H1 (cell line): ENCODE measurements at regions not wholly inside any gene's neighbourhood (a gene's known extent, or its start where the extent isn't known, plus 50 kb on each side); places are given as distances from the start of the nearest gene placed in this dataset.

Experiments
- CTCF ChIA-PET: fragments of 300-600 bp; sonication (Branson Sonifier 250); formaldehyde crosslinking; loops from one replicate; lab custom pipeline; 2021; ENCODE audit not compliant: partially characterized antibody; lab: Charles Lee
- POLR2A ChIA-PET: fragments of 300-600 bp; sonication (Branson Sonifier 250); formaldehyde crosslinking; loops from one replicate; lab custom pipeline; 2021; ENCODE audit warnings: inconsistent platforms; ENCODE audit not compliant: partially characterized antibody; lab: Charles Lee
- DNase-seq, 2 experiments: peaks; one replicate each; pipeline versions ENCODE4 v3.0.0 to v3.0.0-alpha.2; 2010 to 2022; ENCODE audit warnings: low spot score in 2 of 2, low read depth in 1 of 2, mixed read lengths in 1 of 2
- FAIRE-seq: peaks from 2 replicates; lab custom pipeline; 2011; peaks lifted over from hg19 to GRCh38; lab: Jason Lieb, UNC
- H2AFZ ChIP-seq: 2 replicates; pipeline ENCODE4 v1.8.1; 2012; ENCODE audit warnings: low read length, inconsistent platforms
- H2AK5ac ChIP-seq: 2 replicates; pipeline ENCODE4 v1.6.1; 2013; ENCODE audit warnings: low read depth, low read length
- H2BK120ac ChIP-seq: replicated peaks from 2 replicates; pipeline ENCODE3; 2013; ENCODE audit warnings: low read depth, low read length, inconsistent platforms
- H2BK12ac ChIP-seq: 2 replicates; pipeline ENCODE4 v1.6.1; 2013; ENCODE audit warnings: low read depth, low read length
- H2BK15ac ChIP-seq: 2 replicates; pipeline ENCODE4 v1.6.1; 2013; ENCODE audit warnings: low read length
- H2BK20ac ChIP-seq: 2 replicates; pipeline ENCODE4 v1.6.1; 2013; ENCODE audit warnings: low read length
- H2BK5ac ChIP-seq: 2 replicates; pipeline ENCODE4 v1.6.1; 2013; ENCODE audit warnings: low read depth, low read length
- H3K14ac ChIP-seq: 2 replicates; pipeline ENCODE4 v1.6.1; 2013; ENCODE audit warnings: inconsistent platforms; ENCODE audit not compliant: insufficient read length
- H3K18ac ChIP-seq: 2 replicates; pipeline ENCODE4 v1.6.1; 2013; ENCODE audit warnings: low read length; ENCODE audit errors: extremely low read depth
- H3K23ac ChIP-seq: 2 replicates; pipeline ENCODE4 v1.6.1; 2013; ENCODE audit warnings: inconsistent platforms; ENCODE audit not compliant: insufficient read length
- H3K23me2 ChIP-seq: 2 replicates; pipeline ENCODE4 v1.6.1; 2013; ENCODE audit warnings: low read depth, low read length
- H3K27ac ChIP-seq: 2 replicates; pipeline ENCODE4 v1.6.1; 2011; ENCODE audit warnings: low read depth, low read length, inconsistent platforms
- H3K27me3 ChIP-seq, 4 experiments: replicated peaks in 1 of 4; 1 replicate in 1 of 4; 2 replicates in 3 of 4; pipeline versions ENCODE4 v1.6.1 to v1.8.1; 2011 to 2013; ENCODE audit warnings: low read length in 3 of 4, mild to moderate bottlenecking in 3 of 4, inconsistent platforms in 2 of 4, mixed read lengths in 2 of 4, moderate library complexity in 1 of 4; ENCODE audit not compliant: control insufficient read depth in 3 of 4, insufficient read depth in 3 of 4; ENCODE audit errors: extremely low read depth in 1 of 4
- H3K36me3 ChIP-seq, 4 experiments: 2 replicates each; pipeline versions ENCODE4 v1.6.1 to v1.8.1; 2011 to 2013; ENCODE audit warnings: mild to moderate bottlenecking in 4 of 4, low read length in 3 of 4, moderate library complexity in 2 of 4, control low read depth in 1 of 4, inconsistent platforms in 1 of 4; ENCODE audit not compliant: insufficient read depth in 4 of 4, control insufficient read depth in 2 of 4
- H3K4ac ChIP-seq: replicated peaks from 2 replicates; pipeline ENCODE3; 2013; ENCODE audit warnings: low read length, low read depth, mixed read lengths, inconsistent platforms; ENCODE audit not compliant: insufficient read length
- H3K4me1 ChIP-seq, 4 experiments: replicated peaks in 1 of 4; 1 replicate in 1 of 4; 2 replicates in 3 of 4; pipeline versions ENCODE4 v1.6.1 to v1.8.1; 2011 to 2013; ENCODE audit warnings: low read length in 3 of 4, inconsistent platforms in 2 of 4, mixed read lengths in 1 of 4; ENCODE audit not compliant: insufficient read depth in 4 of 4, control insufficient read depth in 3 of 4
- H3K4me2 ChIP-seq, 2 experiments: 2 replicates each; pipeline versions ENCODE4 v1.6.1 to v1.8.1; 2011 to 2013; ENCODE audit warnings: low read depth in 2 of 2, low read length in 2 of 2, control low read depth in 1 of 2, inconsistent platforms in 1 of 2, mild to moderate bottlenecking in 1 of 2; ENCODE audit not compliant: insufficient read depth in 1 of 2
- H3K4me3 ChIP-seq, 4 experiments: fragments of 200-600, 300-600 bp in 1 of 4; sonication (generic), shearing (Covaris generic), sonication (Bioruptor Twin) in 1 of 4; 2 replicates each; pipeline versions ENCODE4 v1.5.1 to v1.8.1; 2011 to 2016; ENCODE audit warnings: low read length in 4 of 4, low read depth in 3 of 4, control low read depth in 2 of 4, inconsistent platforms in 2 of 4, mild to moderate bottlenecking in 2 of 4, mixed read lengths in 1 of 4, moderate library complexity in 1 of 4; ENCODE audit not compliant: insufficient read depth in 2 of 4; ENCODE audit errors: extremely low read depth in 1 of 4
- H3K56ac ChIP-seq: replicated peaks from 2 replicates; pipeline ENCODE3; 2013; ENCODE audit warnings: low read depth, mild to moderate bottlenecking, mixed read lengths, low read length, inconsistent platforms; ENCODE audit not compliant: insufficient read length
- H3K79me1 ChIP-seq: 2 replicates; pipeline ENCODE4 v1.6.1; 2013; ENCODE audit warnings: low read depth, low read length, control low read depth
- H3K79me2 ChIP-seq, 2 experiments: 2 replicates each; pipeline versions ENCODE4 v1.6.1 to v1.8.1; 2012 to 2013; ENCODE audit warnings: low read length in 2 of 2, mild to moderate bottlenecking in 2 of 2, inconsistent platforms in 1 of 2; ENCODE audit not compliant: insufficient read depth in 2 of 2, control insufficient read depth in 1 of 2
- H3K9ac ChIP-seq, 4 experiments: replicated peaks in 1 of 4; 1 replicate in 1 of 4; 2 replicates in 3 of 4; pipeline versions ENCODE4 v1.6.1 to v1.8.1; 2011 to 2013; ENCODE audit warnings: low read depth in 3 of 4, low read length in 3 of 4, control low read depth in 2 of 4, mild to moderate bottlenecking in 2 of 4, moderate library complexity in 2 of 4, inconsistent platforms in 1 of 4; ENCODE audit errors: extremely low read depth in 1 of 4
- H3K9me3 ChIP-seq, 2 experiments: 2 replicates each; pipeline versions ENCODE4 v1.6.1 to v1.8.1; 2012 to 2013; ENCODE audit warnings: mild to moderate bottlenecking in 2 of 2, moderate library complexity in 2 of 2, control low read depth in 1 of 2, inconsistent platforms in 1 of 2, low read depth in 1 of 2, low read length in 1 of 2, mixed read lengths in 1 of 2; ENCODE audit not compliant: insufficient read depth in 2 of 2
- H4K20me1 ChIP-seq, 2 experiments: replicated peaks in 1 of 2; 2 replicates each; pipeline versions ENCODE3 to v1.8.1; 2011 to 2013; ENCODE audit warnings: inconsistent platforms in 2 of 2, low read length in 2 of 2, mild to moderate bottlenecking in 1 of 2; ENCODE audit not compliant: insufficient read depth in 2 of 2, control insufficient read depth in 1 of 2
- H4K5ac ChIP-seq: 2 replicates; pipeline ENCODE4 v1.6.1; 2013; ENCODE audit warnings: low read length, low read depth, mixed read lengths, inconsistent platforms; ENCODE audit not compliant: insufficient read length
- H4K8ac ChIP-seq: 2 replicates; pipeline ENCODE4 v1.8.0; 2013; ENCODE audit warnings: mild to moderate bottlenecking, moderate library complexity, low read length, inconsistent platforms; ENCODE audit not compliant: insufficient read depth; ENCODE audit errors: extremely low read depth
- H4K91ac ChIP-seq: replicated peaks from 2 replicates; pipeline ENCODE3; 2013; ENCODE audit warnings: low read length, mixed read lengths, inconsistent platforms; ENCODE audit not compliant: insufficient read length
- CBX8 ChIP-seq: fragments of 300-800, 300-1000 bp; sonication (generic); IDR thresholded peaks from 2 replicates; pipeline ENCODE4 v1.7.1; 2016; ENCODE audit warnings: low read depth, low read length, borderline replicate concordance
- FOSL1 ChIP-seq: IDR thresholded peaks from 2 replicates; pipeline ENCODE4 v1.6.1; 2011; ENCODE audit warnings: mild to moderate bottlenecking, low read depth, low read length, moderate library complexity; ENCODE audit not compliant: insufficient read depth
- GABPA ChIP-seq: IDR thresholded peaks from 2 replicates; pipeline ENCODE4 v1.6.1; 2011; ENCODE audit warnings: mild to moderate bottlenecking, low read length, moderate library complexity, borderline replicate concordance; ENCODE audit not compliant: insufficient read depth
- GTF2F1 ChIP-seq: IDR thresholded peaks from 2 replicates; pipeline ENCODE4 v1.6.1; 2012; ENCODE audit warnings: low read depth, low read length, improper control_type of control experiment, borderline replicate concordance
- MAFK ChIP-seq: IDR thresholded peaks from 2 replicates; pipeline ENCODE4 v1.6.1; 2012; ENCODE audit warnings: low read depth, mild to moderate bottlenecking, improper control_type of control experiment, low read length
- RAD21 ChIP-seq, 2 experiments: IDR thresholded peaks in 1 of 2; conservative IDR thresholded peaks in 1 of 2; 2 replicates each; pipeline ENCODE4 v1.6.1; 2011; ENCODE audit warnings: low read depth in 2 of 2, low read length in 2 of 2, improper control_type of control experiment in 1 of 2, inconsistent platforms in 1 of 2, mild to moderate bottlenecking in 1 of 2, moderate library complexity in 1 of 2
- RXRA ChIP-seq: IDR thresholded peaks from 2 replicates; pipeline ENCODE4 v1.6.1; 2011; ENCODE audit warnings: low read depth, mild to moderate bottlenecking, low read length, moderate library complexity; ENCODE audit not compliant: insufficient read depth
- TBP ChIP-seq: IDR thresholded peaks from 2 replicates; pipeline ENCODE4 v1.6.1; 2011; ENCODE audit warnings: low read depth, low read length, improper control_type of control experiment
- WGBS, 2 experiments: shearing (Covaris generic) in 1 of 2; methylation state at CpG; one replicate each; pipeline versions ENCODE4 v1.1.6 to v1.1.7; 2013 to 2015; ENCODE audit warnings: low lambda C conversion rate in 2 of 2, mixed read lengths in 2 of 2, inconsistent platforms in 1 of 2, low coverage in 1 of 2, missing lambda C conversion rate in 1 of 2; ENCODE audit not compliant: insufficient replicate concordance in 2 of 2, insufficient coverage in 1 of 2, insufficient read length in 1 of 2; ENCODE audit errors: extremely low coverage in 1 of 2, missing lambda C conversion rate in 1 of 2; 5-methylcytosine and 5-hydroxymethylcytosine counted together
- TF ChIP-seq, protein P1 (sequence below), 3 experiments: IDR thresholded peaks; 1 replicate in 2 of 3; 2 replicates in 1 of 3; pipeline versions ENCODE4 v1.5.1 to v1.6.1; 2011; ENCODE audit warnings: low read length in 3 of 3, mild to moderate bottlenecking in 3 of 3, inconsistent platforms in 2 of 3, low read depth in 1 of 3, moderate library complexity in 1 of 3; ENCODE audit not compliant: insufficient read depth in 1 of 3; ENCODE audit errors: control extremely low read depth in 1 of 3

DNA sequence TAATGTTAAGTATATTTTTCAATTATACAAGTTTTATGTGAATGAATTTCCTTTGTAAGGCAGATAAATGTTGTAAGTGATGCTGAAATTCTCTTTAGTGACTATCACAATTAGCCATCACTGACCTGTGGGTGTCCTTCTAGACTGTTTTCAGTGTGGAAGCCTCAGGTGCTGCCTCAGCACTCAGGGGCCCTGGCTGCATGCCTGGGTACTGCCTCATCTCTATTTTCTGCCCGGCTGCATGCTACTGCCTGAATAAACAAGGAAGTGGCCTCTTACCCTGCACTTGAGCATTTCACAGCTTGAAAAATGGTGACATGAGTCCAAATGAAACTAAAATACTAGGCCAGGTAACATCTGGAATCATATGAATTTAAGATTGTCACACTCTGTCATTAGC, 787.6 kb upstream of the SALL3 start:
- Histone ChIP-seq H2AFZ (no peak overlapping the region), H2AK5ac (no peak overlapping the region), H3K27ac (no peak overlapping the region), H3K23ac (no peak overlapping the region), H3K79me1 (no peaks in the 10 kb centered on the region), H3K4me2 (no peak overlapping the region), H3K79me2 (no peaks in the 10 kb centered on the region), H3K4me3 (no peak overlapping the region), H2BK5ac (no peak overlapping the region), H2BK120ac (no peak overlapping the region), H4K20me1 (no peaks in the 10 kb centered on the region), H4K91ac (no peak overlapping the region), H3K9me3 (no peaks in the 10 kb centered on the region), H3K4ac (no peak overlapping the region), H3K56ac (no peak overlapping the region), H3K27me3 (no peaks in the 10 kb centered on the region), H3K14ac (no peak overlapping the region), H3K36me3 (no peaks in the 10 kb centered on the region), H3K9ac (no peak overlapping the region), H3K23me2 (no peaks in the 10 kb centered on the region; the same call in 1 of the 2 replicates), H4K8ac (no peak overlapping the region), H2BK20ac (no peak overlapping the region), H3K18ac (no peak overlapping the region), H3K4me1 (no peaks in the 10 kb centered on the region), H2BK12ac (no peak overlapping the region), H4K5ac (no peak overlapping the region), H2BK15ac (no peak overlapping the region)
- TF ChIP-seq MAFK (peak; percentile 44; the same call in 1 of the 2 replicates), RAD21 (IDR thresholded peaks at IDR 0.05 in 1 of 2, conservative IDR thresholded peaks at IDR 0.05 in 1 of 2; ENCODE audit: low read depth in 2 of 2, low read length in 2 of 2) (peak; percentile 41 to 52; a peak in 3 of 4 replicates), TBP (no peak), GTF2F1 (no peak), RXRA (no peak), CBX8 (no peak), FOSL1 (no peak), GABPA (no peak)
- TF ChIP-seq, protein P1, sequence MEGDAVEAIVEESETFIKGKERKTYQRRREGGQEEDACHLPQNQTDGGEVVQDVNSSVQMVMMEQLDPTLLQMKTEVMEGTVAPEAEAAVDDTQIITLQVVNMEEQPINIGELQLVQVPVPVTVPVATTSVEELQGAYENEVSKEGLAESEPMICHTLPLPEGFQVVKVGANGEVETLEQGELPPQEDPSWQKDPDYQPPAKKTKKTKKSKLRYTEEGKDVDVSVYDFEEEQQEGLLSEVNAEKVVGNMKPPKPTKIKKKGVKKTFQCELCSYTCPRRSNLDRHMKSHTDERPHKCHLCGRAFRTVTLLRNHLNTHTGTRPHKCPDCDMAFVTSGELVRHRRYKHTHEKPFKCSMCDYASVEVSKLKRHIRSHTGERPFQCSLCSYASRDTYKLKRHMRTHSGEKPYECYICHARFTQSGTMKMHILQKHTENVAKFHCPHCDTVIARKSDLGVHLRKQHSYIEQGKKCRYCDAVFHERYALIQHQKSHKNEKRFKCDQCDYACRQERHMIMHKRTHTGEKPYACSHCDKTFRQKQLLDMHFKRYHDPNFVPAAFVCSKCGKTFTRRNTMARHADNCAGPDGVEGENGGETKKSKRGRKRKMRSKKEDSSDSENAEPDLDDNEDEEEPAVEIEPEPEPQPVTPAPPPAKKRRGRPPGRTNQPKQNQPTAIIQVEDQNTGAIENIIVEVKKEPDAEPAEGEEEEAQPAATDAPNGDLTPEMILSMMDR (IDR thresholded peaks at IDR 0.05; ENCODE audit: control extremely low read depth in 1 of 3, insufficient read depth in 1 of 3, low read depth in 1 of 3, low read length in 3 of 3), result peak; percentile 36 to 58 (median 55)
- FAIRE-seq (no peak), DNase-seq (no peak)
- 78% methylated on average over 1 of the region's 1 CpG; no CpG with 5 or more reads in 1 of the 2 experiments for WGBS, 2 experiments
- POLR2A ChIA-PET, result no interaction called here
- CTCF ChIA-PET, result interaction anchor here (1.2 to 1.9 kb wide), 3 partner anchors 15 to 112 kb away, joined by 3 to 4 read pairs (median 3); no protein-coding TSS in a partner anchor
